GM21360 (cell line): ENCODE measurements at regions not wholly inside any gene's neighbourhood (a gene's known extent, or its start where the extent isn't known, plus 50 kb on each side); places are given as distances from the start of the nearest gene placed in this dataset.
"Not testable (repeated sequence)": the region's sequence is repeated elsewhere in the genome, so short reads cannot be mapped to it uniquely, and the experiment has no call there.

Experiments used
- ATAC-seq: cut with Tn5 transposase; IDR thresholded peaks from one replicate; pipeline ENCODE4 v1.9.1; 2021; ENCODE audit warnings: mild to moderate bottlenecking, moderate library complexity; ENCODE audit not compliant: unreplicated experiment

GRCh38 chr5:7269591-7270274 lies 126.2 kb upstream of the ADCY2 start:
- no peak for ATAC-seq

GRCh38 chr5:7271435-7272084 lies 124.4 kb upstream of the ADCY2 start:
- no peak for ATAC-seq

GRCh38 chr5:7272408-7272965 lies 123.5 kb upstream of the ADCY2 start:
- ATAC-seq = no peak

- no peak for ATAC-seq
These were observed 121.7 kb upstream of the ADCY2 start for GRCh38 chr5:7274203-7274602.

- ATAC-seq = not testable (repeated sequence)
These were observed 106.3 kb upstream of the ADCY2 start for GRCh38 chr5:7289634-7290033.

GRCh38 chr5:7297821-7298220 lies 98.1 kb upstream of the ADCY2 start:
- not testable (repeated sequence) for ATAC-seq

GRCh38 chr5:7299731-7300130 lies 96.2 kb upstream of the ADCY2 start:
- ATAC-seq = not testable (repeated sequence)

- not testable (repeated sequence) for ATAC-seq
These were observed 90.8 kb upstream of the ADCY2 start for GRCh38 chr5:7305000-7305674.

- ATAC-seq = not testable (repeated sequence)
These were observed 89.4 kb upstream of the ADCY2 start for GRCh38 chr5:7306556-7306955.

GRCh38 chr5:7307709-7308108 lies 88.2 kb upstream of the ADCY2 start:
- ATAC-seq = not testable (repeated sequence)

- not testable (repeated sequence) for ATAC-seq
These were observed 86.2 kb upstream of the ADCY2 start for GRCh38 chr5:7309715-7310114.

- not testable (repeated sequence) for ATAC-seq
These were observed 85.3 kb upstream of the ADCY2 start for GRCh38 chr5:7310656-7311055.

- ATAC-seq = no peak
These were observed 80.8 kb upstream of the ADCY2 start for GRCh38 chr5:7315118-7315517.

GRCh38 chr5:7317751-7318150 lies 78.2 kb upstream of the ADCY2 start:
- no peak for ATAC-seq

GRCh38 chr5:7320701-7321301 lies 75.1 kb upstream of the ADCY2 start:
- no peak for ATAC-seq

GRCh38 chr5:7321724-7322123 lies 74.2 kb upstream of the ADCY2 start:
- ATAC-seq = no peak

GRCh38 chr5:7324919-7325318 lies 71.0 kb upstream of the ADCY2 start:
- ATAC-seq = no peak

GRCh38 chr5:7325975-7326913 lies 69.7 kb upstream of the ADCY2 start:
- no peak for ATAC-seq

- ATAC-seq = no peak
These were observed 66.8 kb upstream of the ADCY2 start for GRCh38 chr5:7329141-7329540.

GRCh38 chr5:7329712-7330111 lies 66.2 kb upstream of the ADCY2 start:
- no peak for ATAC-seq
